HL-60 (cell line): ENCODE measurements at regions not wholly inside any gene's neighbourhood (a gene's known extent, or its start where the extent isn't known, plus 50 kb on each side); places are given as distances from the start of the nearest gene placed in this dataset.

Source experiments
- CTCF ChIP-seq: IDR thresholded peaks from one replicate; pipeline ENCODE4 v1.5.1; 2011; ENCODE audit warnings: low read length, control low read depth, inconsistent platforms; ENCODE audit not compliant: insufficient read depth
- GABPA ChIP-seq: IDR thresholded peaks from 2 replicates; pipeline ENCODE4 v1.6.1; 2012; ENCODE audit warnings: low read depth

GRCh38 chr5:135153259-135153658 is 119.2 kb upstream of the PITX1 start:
- TF ChIP-seq CTCF (no peak), GABPA (no peak)
